H54 (cell line): ENCODE measurements at regions not wholly inside any gene's neighbourhood (a gene's known extent, or its start where the extent isn't known, plus 50 kb on each side); places are given as distances from the start of the nearest gene placed in this dataset.
"Not testable (repeated sequence)": the region's sequence is repeated elsewhere in the genome, so short reads cannot be mapped to it uniquely, and the experiment has no call there.

Experiments
- DNase-seq: peaks from one replicate; pipeline ENCODE4 v3.0.0; 2011; ENCODE audit warnings: low spot score, mixed read lengths; ENCODE audit not compliant: insufficient read length
- FAIRE-seq: peaks from 3 replicates; lab custom pipeline; 2011; peaks lifted over from hg19 to GRCh38; lab: Jason Lieb, UNC
- POLR2A ChIP-seq: IDR thresholded peaks from 2 replicates; pipeline ENCODE4 v1.6.1; 2011; ENCODE audit warnings: low read depth, mild to moderate bottlenecking, low read length

DNA sequence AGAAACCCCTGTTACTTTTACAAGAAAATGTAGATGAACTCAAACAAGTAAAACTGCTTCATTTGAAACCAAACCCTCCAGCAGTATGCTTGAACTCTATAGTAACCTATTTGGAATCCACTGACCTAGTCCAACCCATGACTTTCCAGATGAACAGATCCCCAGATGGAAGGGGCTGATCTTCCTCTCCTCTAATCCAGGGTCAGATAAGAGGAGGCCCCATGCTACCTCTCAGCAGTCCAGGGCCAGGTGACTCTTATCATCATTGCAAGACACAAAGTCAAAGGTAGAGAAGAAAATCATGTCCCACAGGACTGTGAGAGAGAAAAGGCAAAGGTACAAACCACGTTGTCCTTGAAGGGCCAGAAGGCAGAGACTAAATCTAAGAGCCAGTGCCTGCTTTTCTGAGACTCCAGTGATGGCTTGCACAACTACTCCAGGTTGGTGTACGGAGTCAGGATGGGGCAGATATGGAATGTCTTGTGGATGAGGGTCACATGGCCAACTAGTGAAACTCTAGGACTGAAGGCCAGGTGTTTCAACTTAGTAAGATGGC is 81.4 kb upstream of the MYLIP start:
- FAIRE-seq (no peak), DNase-seq (no peak)
- TF ChIP-seq POLR2A: no peak

- no peak for FAIRE-seq
- no peak for DNase-seq
- no peak for TF ChIP-seq POLR2A
Measured at GRCh38 chr6:16045238-16045637, 83.6 kb upstream of the MYLIP start.

GRCh38 chr6:16044211-16044643 is 84.7 kb upstream of the MYLIP start:
- FAIRE-seq (no peak), DNase-seq (no peak)
- TF ChIP-seq POLR2A: no peak

GRCh38 chr6:16043171-16044135 is 85.4 kb upstream of the MYLIP start:
- DNase-seq (no peak), FAIRE-seq (no peak)
- no peak for TF ChIP-seq POLR2A

- DNase-seq (no peak), FAIRE-seq (no peak)
- no peak for TF ChIP-seq POLR2A
Measured at GRCh38 chr6:16042751-16043150, 86.1 kb upstream of the MYLIP start.

- no peak for TF ChIP-seq POLR2A
- DNase-seq (no peak), FAIRE-seq (no peak)
Measured at GRCh38 chr6:16041327-16041726, 87.6 kb upstream of the MYLIP start.

DNA sequence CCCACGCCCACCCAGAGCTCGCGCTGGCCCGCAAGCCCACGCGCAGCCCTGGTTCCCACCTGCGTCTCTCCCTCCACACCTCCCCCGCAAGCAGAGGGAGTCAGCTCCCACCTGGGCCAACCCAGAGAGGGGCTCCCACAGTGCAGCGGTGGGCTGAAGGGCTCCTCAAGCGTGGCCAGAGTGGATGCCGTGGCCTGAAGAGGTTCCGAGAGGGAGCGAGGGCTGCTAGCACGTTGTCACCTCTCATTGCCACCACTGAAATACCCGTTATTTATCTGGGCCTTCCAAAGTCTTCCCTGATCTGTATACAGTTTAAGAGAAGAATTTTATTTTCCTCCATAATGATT is 88.3 kb upstream of the MYLIP start:
- DNase-seq: no peak
- TF ChIP-seq POLR2A: no peak
- FAIRE-seq: no peak

GRCh38 chr6:16039892-16040627 is 88.8 kb upstream of the MYLIP start:
- not testable (repeated sequence) for FAIRE-seq, DNase-seq

DNA sequence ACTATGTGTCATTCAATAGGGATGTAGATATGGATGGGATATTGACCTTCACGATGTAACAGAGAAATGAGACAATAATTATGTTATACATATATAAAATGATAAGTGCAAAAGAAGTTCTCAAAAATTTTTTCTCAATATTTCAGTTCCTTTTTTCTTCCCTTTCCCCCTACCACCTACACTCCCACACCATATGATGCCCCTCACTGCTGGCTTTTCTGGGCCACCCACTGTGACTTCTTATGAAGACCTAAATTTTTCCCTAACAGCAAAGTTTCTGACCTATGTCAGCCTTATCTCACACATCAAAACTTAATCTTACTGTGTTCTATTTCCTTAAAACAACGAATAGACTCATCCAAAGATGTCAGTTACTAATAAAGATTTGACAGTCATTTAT is 89.9 kb upstream of the MYLIP start:
- no peak for FAIRE-seq
- TF ChIP-seq POLR2A: no peak

DNA sequence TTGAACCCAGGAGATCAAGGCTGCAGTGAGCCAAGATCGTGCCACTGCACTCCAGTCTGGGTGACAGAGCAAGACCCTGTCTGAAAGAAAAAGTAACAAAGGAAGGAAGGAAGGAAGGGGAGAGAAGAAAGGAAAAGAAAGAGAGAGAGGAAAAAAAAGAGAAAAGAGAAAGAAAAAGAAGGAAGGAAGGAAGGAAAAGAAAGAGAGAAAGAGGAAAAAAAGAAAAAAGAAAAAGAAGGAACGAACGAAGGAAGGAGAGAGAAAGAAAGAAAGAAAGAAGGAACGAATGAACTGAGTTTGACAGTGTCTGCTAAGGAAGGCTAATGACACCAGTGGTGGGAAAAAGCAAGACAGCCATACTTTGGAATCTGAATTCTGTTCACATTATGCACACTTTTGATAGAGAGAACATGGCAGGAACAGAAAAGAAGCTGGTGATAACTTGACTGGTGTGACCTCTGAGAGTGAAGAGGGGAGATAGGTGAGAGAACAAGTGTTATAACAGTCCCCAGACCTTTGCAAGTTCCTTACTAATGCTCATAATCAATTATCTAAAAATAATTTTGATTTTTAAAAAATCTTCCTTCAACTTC is 93.3 kb upstream of the MYLIP start:
- TF ChIP-seq POLR2A: no peak
- FAIRE-seq: no peak
- DNase-seq: no peak

More for the DNA sequence above, 89.9 kb upstream of the MYLIP start:
- no peak for DNase-seq

DNA sequence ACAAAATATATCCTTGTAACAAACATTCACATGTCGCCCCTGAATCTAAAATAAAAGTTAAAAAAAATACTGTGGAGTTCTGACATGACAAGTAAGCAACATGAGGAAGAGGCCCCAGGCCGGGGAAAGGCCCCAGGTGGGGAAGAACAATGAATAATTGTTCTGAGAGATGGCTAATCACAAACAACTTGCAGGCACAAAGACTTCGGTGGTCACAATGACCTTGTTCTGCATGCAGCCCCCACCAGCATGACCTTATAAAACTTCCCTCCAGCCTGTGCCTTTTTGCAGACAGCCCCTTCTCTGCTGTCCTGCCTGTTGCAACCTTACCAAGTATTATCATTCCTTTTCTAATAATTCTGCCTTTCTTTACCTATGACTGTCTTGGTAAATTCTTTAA is 95.7 kb upstream of the MYLIP start:
- no peak for DNase-seq

DNA sequence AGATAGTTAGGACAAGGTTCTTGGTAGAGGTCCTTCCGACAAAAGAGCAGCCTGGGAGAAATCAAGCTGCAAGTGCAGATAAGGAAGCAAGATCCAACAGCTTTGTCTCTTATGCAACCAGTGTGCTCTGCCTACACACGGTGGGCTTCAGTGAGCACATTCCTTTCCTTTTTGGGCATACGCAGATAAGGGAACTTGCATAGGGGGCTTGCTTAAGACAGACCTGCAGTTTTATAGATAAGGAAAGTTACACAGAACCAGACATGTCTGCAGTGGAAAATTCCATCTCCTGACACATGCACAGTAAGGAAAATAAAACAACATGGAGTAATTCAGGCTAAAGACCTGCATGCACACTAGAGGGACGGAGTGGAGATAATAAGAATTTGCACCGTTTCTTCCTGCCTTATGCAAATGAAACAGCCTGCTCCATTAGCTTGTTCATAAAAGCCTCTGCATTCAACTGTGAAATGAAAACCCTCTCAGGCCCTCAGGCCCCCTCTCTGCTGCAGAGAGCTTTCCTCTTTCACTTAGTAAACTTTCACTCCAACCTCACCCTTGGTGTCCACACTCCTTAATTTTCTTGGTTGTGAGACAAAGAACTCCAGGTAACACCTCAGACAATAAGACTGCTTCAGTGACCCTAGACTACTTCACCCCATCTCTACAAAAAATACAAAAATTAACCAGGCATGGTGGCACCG is 97.5 kb upstream of the MYLIP start:
- FAIRE-seq: no peak
- no peak for DNase-seq
- TF ChIP-seq POLR2A: no peak

More for the DNA sequence above, 95.7 kb upstream of the MYLIP start:
- TF ChIP-seq POLR2A: no peak
- FAIRE-seq: no peak

DNA sequence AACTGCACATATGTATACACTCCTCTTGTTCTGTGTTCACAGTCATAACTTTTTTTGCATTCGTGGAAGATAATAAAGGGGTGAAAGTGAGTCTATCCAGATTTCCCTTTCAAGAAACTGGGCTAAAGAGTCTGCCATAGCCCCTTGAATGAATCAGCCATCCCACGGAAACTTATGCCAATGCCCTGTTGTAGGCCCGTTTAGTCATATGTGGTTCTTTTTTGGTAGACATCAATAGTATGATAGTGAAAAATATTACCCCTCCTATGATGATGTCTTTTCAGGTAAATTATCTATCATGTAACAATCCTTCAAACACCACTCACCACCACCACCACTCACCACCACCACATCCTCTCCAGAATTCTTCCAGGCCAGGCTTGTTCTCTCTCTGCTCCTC is 99.9 kb upstream of the MYLIP start:
- FAIRE-seq (no peak), DNase-seq (no peak)
- no peak for TF ChIP-seq POLR2A
